Natural killer cell (primary cell): ENCODE measurements at regions not wholly inside any gene's neighbourhood (a gene's known extent, or its start where the extent isn't known, plus 50 kb on each side); places are given as distances from the start of the nearest gene placed in this dataset.

Source experiments
- ATAC-seq, 3 donors: fragments of 150-1000 bp in 2 of 3; fragments of 200-7000 bp in 1 of 3; cut with Tn5 transposase; 1 replicate in 1 of 3; 2 replicates in 2 of 3; pipeline ENCODE4 v1.10.0; 2021; ENCODE audit warnings: mild to moderate bottlenecking in 2 of 3, moderate library complexity in 2 of 3
- DNase-seq, 2 donors: peaks; one replicate each; pipeline versions ENCODE4 v3.0.0 to v3.0.0-alpha.2; 2013 to 2021; ENCODE audit warnings: mixed read lengths in 1 of 2
- H3K27ac ChIP-seq: one replicate; pipeline ENCODE4 v1.5.1; 2013; ENCODE audit warnings: mild to moderate bottlenecking, low read length
- H3K27me3 ChIP-seq: one replicate; pipeline ENCODE4 v1.6.1; 2013; ENCODE audit warnings: low read length; ENCODE audit not compliant: control insufficient read depth, insufficient read depth
- H3K36me3 ChIP-seq: one replicate; pipeline ENCODE4 v1.6.1; 2013; ENCODE audit warnings: low read length; ENCODE audit not compliant: control insufficient read depth, insufficient read depth
- H3K4me1 ChIP-seq: one replicate; pipeline ENCODE4 v1.6.1; 2013; ENCODE audit warnings: low read length; ENCODE audit not compliant: control insufficient read depth, insufficient read depth
- H3K4me3 ChIP-seq: one replicate; pipeline ENCODE4 v1.5.1; 2013; ENCODE audit warnings: low read length
- H3K9me3 ChIP-seq: one replicate; pipeline ENCODE4 v1.6.1; 2013; ENCODE audit warnings: low read length; ENCODE audit not compliant: control insufficient read depth, insufficient read depth
- H3K27ac Mint-ChIP-seq, 2 donors: one replicate each; pipeline ENCODE4 v1.8.0; 2022; ENCODE audit warnings: mild to moderate bottlenecking in 2 of 2, mixed read lengths in 2 of 2, moderate library complexity in 1 of 2
- H3K27me3 Mint-ChIP-seq, 2 donors: one replicate each; pipeline ENCODE4 v1.8.0; 2022; ENCODE audit warnings: low read depth in 2 of 2, mixed read lengths in 2 of 2
- H3K36me3 Mint-ChIP-seq: one replicate; pipeline ENCODE4 v1.8.0; 2022; ENCODE audit warnings: mixed read lengths
- H3K4me1 Mint-ChIP-seq, 2 donors: one replicate each; pipeline ENCODE4 v1.8.0; 2022; ENCODE audit warnings: mixed read lengths in 2 of 2
- H3K4me3 Mint-ChIP-seq: one replicate; pipeline ENCODE4 v1.8.0; 2022; ENCODE audit warnings: mild to moderate bottlenecking, moderate library complexity, mixed read lengths
- H3K9me3 Mint-ChIP-seq, 2 donors: one replicate each; pipeline ENCODE4 v1.8.0; 2022; ENCODE audit warnings: mixed read lengths in 2 of 2
- WGBS: methylation state at CpG from one replicate; pipeline ENCODE4 v1.1.7; 2013; ENCODE audit warnings: missing lambda C conversion rate; ENCODE audit not compliant: insufficient coverage; 5-methylcytosine and 5-hydroxymethylcytosine counted together
- intact Hi-C: fragments of 100-400 bp; cut with micrococcal nuclease; formaldehyde crosslinking; loops from one replicate; pipeline ENCODE4 v1.14.2; 2022
- TF ChIP-seq, protein P1 (sequence below): fragments of 200-600 bp; IDR thresholded peaks from one replicate; pipeline ENCODE4 v1.8.0; 2022; ENCODE audit warnings: antibody characterized with exemption

GRCh38 chr20:20849161-20849560 is 136.7 kb upstream of the RALGAPA2 start:
- Histone ChIP-seq H3K27me3 (no peaks in the 10 kb centered on the region), H3K4me3 (no peak overlapping the region), H3K9me3 (peaks cover 2% of the 10 kb centered on the region), H3K27ac (no peak overlapping the region), H3K36me3 (no peaks in the 10 kb centered on the region), H3K4me1 (no peaks in the 10 kb centered on the region)
- Mint-ChIP-seq H3K4me3 (no peak overlapping the region), H3K36me3 (no peaks in the 10 kb centered on the region), H3K4me1 (no peaks in the 10 kb centered on the region), H3K27me3 (peaks cover 10 to 13% of the 10 kb centered on the region in 2 donors), H3K9me3 (no peaks in the 10 kb centered on the region), H3K27ac (no peak overlapping the region)
- WGBS: 91% methylated on average over 6 of the region's 9 CpGs
- ATAC-seq (no peak), DNase-seq (no peak)
- TF ChIP-seq, protein P1, sequence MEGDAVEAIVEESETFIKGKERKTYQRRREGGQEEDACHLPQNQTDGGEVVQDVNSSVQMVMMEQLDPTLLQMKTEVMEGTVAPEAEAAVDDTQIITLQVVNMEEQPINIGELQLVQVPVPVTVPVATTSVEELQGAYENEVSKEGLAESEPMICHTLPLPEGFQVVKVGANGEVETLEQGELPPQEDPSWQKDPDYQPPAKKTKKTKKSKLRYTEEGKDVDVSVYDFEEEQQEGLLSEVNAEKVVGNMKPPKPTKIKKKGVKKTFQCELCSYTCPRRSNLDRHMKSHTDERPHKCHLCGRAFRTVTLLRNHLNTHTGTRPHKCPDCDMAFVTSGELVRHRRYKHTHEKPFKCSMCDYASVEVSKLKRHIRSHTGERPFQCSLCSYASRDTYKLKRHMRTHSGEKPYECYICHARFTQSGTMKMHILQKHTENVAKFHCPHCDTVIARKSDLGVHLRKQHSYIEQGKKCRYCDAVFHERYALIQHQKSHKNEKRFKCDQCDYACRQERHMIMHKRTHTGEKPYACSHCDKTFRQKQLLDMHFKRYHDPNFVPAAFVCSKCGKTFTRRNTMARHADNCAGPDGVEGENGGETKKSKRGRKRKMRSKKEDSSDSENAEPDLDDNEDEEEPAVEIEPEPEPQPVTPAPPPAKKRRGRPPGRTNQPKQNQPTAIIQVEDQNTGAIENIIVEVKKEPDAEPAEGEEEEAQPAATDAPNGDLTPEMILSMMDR: no peak
- intact Hi-C loops: no loop called here

GRCh38 chr20:20847814-20848213 is 135.4 kb upstream of the RALGAPA2 start:
- H3K27me3 Mint-ChIP-seq: peaks cover 7 to 13% of the 10 kb centered on the region in 2 donors
- H3K27me3 ChIP-seq: no peaks in the 10 kb centered on the region
- intact Hi-C loops: no loop called here
- no peaks in the 10 kb centered on the region for H3K36me3 ChIP-seq
- H3K9me3 ChIP-seq: no peaks in the 10 kb centered on the region
- no peak overlapping the region for H3K27ac ChIP-seq
- H3K9me3 Mint-ChIP-seq: no peaks in the 10 kb centered on the region
- TF ChIP-seq, protein P1: no peak
- H3K36me3 Mint-ChIP-seq: no peaks in the 10 kb centered on the region
- H3K4me3 Mint-ChIP-seq: no peak overlapping the region
- DNase-seq: no peak
- no peak for ATAC-seq
- H3K4me1 Mint-ChIP-seq: no peaks in the 10 kb centered on the region
- no peak overlapping the region for H3K4me3 ChIP-seq
- no peak overlapping the region for H3K27ac Mint-ChIP-seq
- H3K4me1 ChIP-seq: no peaks in the 10 kb centered on the region
- 87% methylated on average over 11 of the region's 11 CpGs for WGBS

GRCh38 chr20:20843982-20844381 is 131.5 kb upstream of the RALGAPA2 start:
- no peaks in the 10 kb centered on the region for H3K9me3 Mint-ChIP-seq
- Histone ChIP-seq H3K4me1 (no peaks in the 10 kb centered on the region), H3K4me3 (no peak overlapping the region), H3K27ac (no peak overlapping the region), H3K9me3 (no peaks in the 10 kb centered on the region), H3K36me3 (no peaks in the 10 kb centered on the region), H3K27me3 (no peaks in the 10 kb centered on the region)
- H3K27me3 Mint-ChIP-seq: peaks cover 4 to 13% of the 10 kb centered on the region in 2 donors
- TF ChIP-seq, protein P1: no peak
- 53% methylated on average over 6 of the region's 6 CpGs for WGBS
- DNase-seq (no peak), ATAC-seq (no peak)
- no peak overlapping the region for H3K4me3 Mint-ChIP-seq
- intact Hi-C loops: no loop called here
- H3K4me1 Mint-ChIP-seq: no peaks in the 10 kb centered on the region
- no peak overlapping the region for H3K27ac Mint-ChIP-seq
- no peaks in the 10 kb centered on the region for H3K36me3 Mint-ChIP-seq

GRCh38 chr20:20839771-20840170 is 127.3 kb upstream of the RALGAPA2 start:
- Mint-ChIP-seq H3K36me3 (no peaks in the 10 kb centered on the region), H3K9me3 (no peaks in the 10 kb centered on the region), H3K27ac (no peak overlapping the region), H3K4me3 (no peak overlapping the region), H3K27me3 (peaks cover 8 to 10% of the 10 kb centered on the region in 2 donors), H3K4me1 (peaks cover 0 to 4% of the 10 kb centered on the region in 2 donors)
- no peak for ATAC-seq
- Histone ChIP-seq H3K36me3 (no peaks in the 10 kb centered on the region), H3K4me1 (no peaks in the 10 kb centered on the region), H3K9me3 (no peaks in the 10 kb centered on the region), H3K27ac (no peak overlapping the region), H3K27me3 (no peaks in the 10 kb centered on the region), H3K4me3 (no peak overlapping the region)
- intact Hi-C loops: no loop called here
- TF ChIP-seq, protein P1: no peak
- no peak for DNase-seq
